ENCODE measurements at regions not wholly inside any gene's neighbourhood (a gene's known extent, or its start where the extent isn't known, plus 50 kb on each side); places are given as distances from the start of the nearest gene placed in this dataset.

GRCh38 chr2:83594241-83595120 is 864.6 kb downstream of the SUCLG1 start:
- no peak for TF ChIP-seq CTCF (IDR thresholded peaks at IDR 0.05)
- DNase-seq (ENCODE audit: low spot score): no peak
- no peak for ATAC-seq (ENCODE audit: low FRiP score)

GRCh38 chr2:83587309-83587708 is 871.8 kb downstream of the SUCLG1 start:
- no peak for TF ChIP-seq CTCF (IDR thresholded peaks at IDR 0.05)
- no peak for ATAC-seq (ENCODE audit: low FRiP score)
- no peak for DNase-seq (ENCODE audit: low spot score)

- no peak for TF ChIP-seq CTCF (IDR thresholded peaks at IDR 0.05)
- no peak for ATAC-seq (ENCODE audit: low FRiP score)
- no peak for DNase-seq (ENCODE audit: low spot score)
Measured at GRCh38 chr2:83585250-83585649, 873.8 kb downstream of the SUCLG1 start.

GRCh38 chr2:83584672-83585071 is 874.4 kb downstream of the SUCLG1 start:
- DNase-seq (ENCODE audit: low spot score) (no peak), ATAC-seq (ENCODE audit: low FRiP score) (no peak)
- no peak for TF ChIP-seq CTCF (IDR thresholded peaks at IDR 0.05)

- ATAC-seq (ENCODE audit: low FRiP score): no peak
- no peak for DNase-seq (ENCODE audit: low spot score)
- TF ChIP-seq CTCF (IDR thresholded peaks at IDR 0.05): no peak
Measured at GRCh38 chr2:83582589-83582988, 876.5 kb downstream of the SUCLG1 start.

GRCh38 chr2:83579507-83579906 is 879.6 kb downstream of the SUCLG1 start:
- DNase-seq (ENCODE audit: low spot score) (no peak), ATAC-seq (ENCODE audit: low FRiP score) (no peak)
- no peak for TF ChIP-seq CTCF (IDR thresholded peaks at IDR 0.05)

- TF ChIP-seq CTCF (IDR thresholded peaks at IDR 0.05): no peak
- ATAC-seq (ENCODE audit: low FRiP score): no peak
- no peak for DNase-seq (ENCODE audit: low spot score)
Measured at GRCh38 chr2:83578405-83578804, 880.7 kb downstream of the SUCLG1 start.

Data from omental fat pad (tissue), 3 donors.